ENCODE measurements at regions not wholly inside any gene's neighbourhood (a gene's known extent, or its start where the extent isn't known, plus 50 kb on each side); places are given as distances from the start of the nearest gene placed in this dataset.

DNA sequence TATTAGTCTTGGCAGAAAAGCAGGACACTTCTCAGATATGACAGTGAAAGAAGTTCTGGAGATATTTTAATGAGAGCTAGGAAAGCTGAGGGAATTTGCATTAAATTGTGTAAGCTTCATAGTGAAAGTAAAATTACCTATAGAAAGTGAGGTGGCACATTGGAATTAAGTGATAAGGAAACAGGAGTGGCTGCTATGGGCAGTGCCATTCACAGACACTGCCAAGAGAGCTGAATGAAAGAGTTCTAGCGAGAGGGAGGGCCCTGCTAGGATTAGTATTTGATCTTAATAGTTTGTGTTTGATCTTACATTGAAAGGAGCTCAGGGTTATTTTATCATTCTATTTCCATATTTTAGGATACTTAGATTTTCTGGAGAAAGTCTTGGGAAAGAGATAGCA lies 351.9 kb downstream of the DDX10 start:
- TF ChIP-seq, protein P1, sequence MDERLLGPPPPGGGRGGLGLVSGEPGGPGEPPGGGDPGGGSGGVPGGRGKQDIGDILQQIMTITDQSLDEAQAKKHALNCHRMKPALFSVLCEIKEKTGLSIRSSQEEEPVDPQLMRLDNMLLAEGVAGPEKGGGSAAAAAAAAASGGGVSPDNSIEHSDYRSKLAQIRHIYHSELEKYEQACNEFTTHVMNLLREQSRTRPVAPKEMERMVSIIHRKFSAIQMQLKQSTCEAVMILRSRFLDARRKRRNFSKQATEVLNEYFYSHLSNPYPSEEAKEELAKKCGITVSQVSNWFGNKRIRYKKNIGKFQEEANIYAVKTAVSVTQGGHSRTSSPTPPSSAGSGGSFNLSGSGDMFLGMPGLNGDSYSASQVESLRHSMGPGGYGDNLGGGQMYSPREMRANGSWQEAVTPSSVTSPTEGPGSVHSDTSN (CRISPR knock-in tag; IDR thresholded peaks at IDR 0.05; ENCODE audit: low read depth), result no peak
- TF ChIP-seq, protein P1 (tag; conservative IDR thresholded peaks at IDR 0.05; ENCODE audit: low read depth), result no peak
- TF ChIP-seq, protein P2, sequence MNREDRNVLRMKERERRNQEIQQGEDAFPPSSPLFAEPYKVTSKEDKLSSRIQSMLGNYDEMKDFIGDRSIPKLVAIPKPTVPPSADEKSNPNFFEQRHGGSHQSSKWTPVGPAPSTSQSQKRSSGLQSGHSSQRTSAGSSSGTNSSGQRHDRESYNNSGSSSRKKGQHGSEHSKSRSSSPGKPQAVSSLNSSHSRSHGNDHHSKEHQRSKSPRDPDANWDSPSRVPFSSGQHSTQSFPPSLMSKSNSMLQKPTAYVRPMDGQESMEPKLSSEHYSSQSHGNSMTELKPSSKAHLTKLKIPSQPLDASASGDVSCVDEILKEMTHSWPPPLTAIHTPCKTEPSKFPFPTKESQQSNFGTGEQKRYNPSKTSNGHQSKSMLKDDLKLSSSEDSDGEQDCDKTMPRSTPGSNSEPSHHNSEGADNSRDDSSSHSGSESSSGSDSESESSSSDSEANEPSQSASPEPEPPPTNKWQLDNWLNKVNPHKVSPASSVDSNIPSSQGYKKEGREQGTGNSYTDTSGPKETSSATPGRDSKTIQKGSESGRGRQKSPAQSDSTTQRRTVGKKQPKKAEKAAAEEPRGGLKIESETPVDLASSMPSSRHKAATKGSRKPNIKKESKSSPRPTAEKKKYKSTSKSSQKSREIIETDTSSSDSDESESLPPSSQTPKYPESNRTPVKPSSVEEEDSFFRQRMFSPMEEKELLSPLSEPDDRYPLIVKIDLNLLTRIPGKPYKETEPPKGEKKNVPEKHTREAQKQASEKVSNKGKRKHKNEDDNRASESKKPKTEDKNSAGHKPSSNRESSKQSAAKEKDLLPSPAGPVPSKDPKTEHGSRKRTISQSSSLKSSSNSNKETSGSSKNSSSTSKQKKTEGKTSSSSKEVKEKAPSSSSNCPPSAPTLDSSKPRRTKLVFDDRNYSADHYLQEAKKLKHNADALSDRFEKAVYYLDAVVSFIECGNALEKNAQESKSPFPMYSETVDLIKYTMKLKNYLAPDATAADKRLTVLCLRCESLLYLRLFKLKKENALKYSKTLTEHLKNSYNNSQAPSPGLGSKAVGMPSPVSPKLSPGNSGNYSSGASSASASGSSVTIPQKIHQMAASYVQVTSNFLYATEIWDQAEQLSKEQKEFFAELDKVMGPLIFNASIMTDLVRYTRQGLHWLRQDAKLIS (CRISPR knock-in tag; IDR thresholded peaks at IDR 0.05), result no peak
- TF ChIP-seq, protein P3, sequence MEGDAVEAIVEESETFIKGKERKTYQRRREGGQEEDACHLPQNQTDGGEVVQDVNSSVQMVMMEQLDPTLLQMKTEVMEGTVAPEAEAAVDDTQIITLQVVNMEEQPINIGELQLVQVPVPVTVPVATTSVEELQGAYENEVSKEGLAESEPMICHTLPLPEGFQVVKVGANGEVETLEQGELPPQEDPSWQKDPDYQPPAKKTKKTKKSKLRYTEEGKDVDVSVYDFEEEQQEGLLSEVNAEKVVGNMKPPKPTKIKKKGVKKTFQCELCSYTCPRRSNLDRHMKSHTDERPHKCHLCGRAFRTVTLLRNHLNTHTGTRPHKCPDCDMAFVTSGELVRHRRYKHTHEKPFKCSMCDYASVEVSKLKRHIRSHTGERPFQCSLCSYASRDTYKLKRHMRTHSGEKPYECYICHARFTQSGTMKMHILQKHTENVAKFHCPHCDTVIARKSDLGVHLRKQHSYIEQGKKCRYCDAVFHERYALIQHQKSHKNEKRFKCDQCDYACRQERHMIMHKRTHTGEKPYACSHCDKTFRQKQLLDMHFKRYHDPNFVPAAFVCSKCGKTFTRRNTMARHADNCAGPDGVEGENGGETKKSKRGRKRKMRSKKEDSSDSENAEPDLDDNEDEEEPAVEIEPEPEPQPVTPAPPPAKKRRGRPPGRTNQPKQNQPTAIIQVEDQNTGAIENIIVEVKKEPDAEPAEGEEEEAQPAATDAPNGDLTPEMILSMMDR (IDR thresholded peaks at IDR 0.05 in 2 of 3, conservative IDR thresholded peaks at IDR 0.05 in 1 of 3; ENCODE audit: insufficient read depth in 2 of 3, low read depth in 1 of 3, low read length in 3 of 3), result no peak
